ENCODE measurements at regions not wholly inside any gene's neighbourhood (a gene's known extent, or its start where the extent isn't known, plus 50 kb on each side); places are given as distances from the start of the nearest gene placed in this dataset.

GRCh38 chr14:97219431-97220017 is 422.3 kb downstream of the VRK1 start:
- Histone ChIP-seq H3K36me3 (no peaks in the 10 kb centered on the region), H3K27ac (no peak overlapping the region), H3K9me3 (ENCODE audit: severe bottlenecking) (no peaks in the 10 kb centered on the region), H3K27me3 (ENCODE audit: insufficient read depth, low read depth, severe bottlenecking) (peaks cover 74% of the 10 kb centered on the region), H3K4me3 (ENCODE audit: low read depth, low read length) (no peak overlapping the region)
- DNase-seq, result no peak
- TF ChIP-seq CTCF (IDR thresholded peaks at IDR 0.05; ENCODE audit: low read depth, low read length), result no peak

- Histone ChIP-seq H3K4me3 (ENCODE audit: low read depth, low read length) (no peak overlapping the region), H3K9me3 (ENCODE audit: severe bottlenecking) (no peaks in the 10 kb centered on the region), H3K27me3 (ENCODE audit: insufficient read depth, low read depth, severe bottlenecking) (peaks cover 71% of the 10 kb centered on the region), H3K27ac (no peak overlapping the region), H3K36me3 (no peaks in the 10 kb centered on the region)
- no peak for DNase-seq
- no peak for TF ChIP-seq CTCF (IDR thresholded peaks at IDR 0.05; ENCODE audit: low read depth, low read length)
Observed at GRCh38 chr14:97221572-97222285, 424.5 kb downstream of the VRK1 start.

- TF ChIP-seq CTCF (IDR thresholded peaks at IDR 0.05; ENCODE audit: low read depth, low read length), result no peak
- no peaks in the 10 kb centered on the region for H3K36me3 ChIP-seq
- no peaks in the 10 kb centered on the region for H3K9me3 ChIP-seq (ENCODE audit: severe bottlenecking)
- H3K27ac ChIP-seq, result no peak overlapping the region
- H3K27me3 ChIP-seq (ENCODE audit: insufficient read depth, low read depth, severe bottlenecking), result peaks cover 80% of the 10 kb centered on the region
- no peak for DNase-seq
- no peak overlapping the region for H3K4me3 ChIP-seq (ENCODE audit: low read depth, low read length)
Observed at GRCh38 chr14:97224016-97224415, 426.8 kb downstream of the VRK1 start.

- no peak for DNase-seq
- no peak for TF ChIP-seq CTCF (IDR thresholded peaks at IDR 0.05; ENCODE audit: low read depth, low read length)
- H3K36me3 ChIP-seq, result no peaks in the 10 kb centered on the region
- H3K4me3 ChIP-seq (ENCODE audit: low read depth, low read length), result no peak overlapping the region
- H3K27ac ChIP-seq, result no peak overlapping the region
- peaks cover 91% of the 10 kb centered on the region for H3K27me3 ChIP-seq (ENCODE audit: insufficient read depth, low read depth, severe bottlenecking)
- no peaks in the 10 kb centered on the region for H3K9me3 ChIP-seq (ENCODE audit: severe bottlenecking)
Observed at GRCh38 chr14:97230051-97230450, 432.9 kb downstream of the VRK1 start.

GRCh38 chr14:97233319-97233985 is 436.3 kb downstream of the VRK1 start:
- H3K27me3 ChIP-seq (ENCODE audit: insufficient read depth, low read depth, severe bottlenecking), result peaks cover 89% of the 10 kb centered on the region
- no peak for TF ChIP-seq CTCF (IDR thresholded peaks at IDR 0.05; ENCODE audit: low read depth, low read length)
- H3K36me3 ChIP-seq, result no peaks in the 10 kb centered on the region
- H3K4me3 ChIP-seq (ENCODE audit: low read depth, low read length), result no peak overlapping the region
- no peaks in the 10 kb centered on the region for H3K9me3 ChIP-seq (ENCODE audit: severe bottlenecking)
- no peak for DNase-seq
- H3K27ac ChIP-seq, result no peak overlapping the region
